HG03175 (cell line): ENCODE measurements at regions not wholly inside any gene's neighbourhood (a gene's known extent, or its start where the extent isn't known, plus 50 kb on each side); places are given as distances from the start of the nearest gene placed in this dataset.

Experiments used
- ATAC-seq: cut with Tn5 transposase; IDR thresholded peaks from one replicate; pipeline ENCODE4 v1.9.1; 2021; ENCODE audit warnings: mild to moderate bottlenecking, moderate library complexity; ENCODE audit not compliant: unreplicated experiment

DNA sequence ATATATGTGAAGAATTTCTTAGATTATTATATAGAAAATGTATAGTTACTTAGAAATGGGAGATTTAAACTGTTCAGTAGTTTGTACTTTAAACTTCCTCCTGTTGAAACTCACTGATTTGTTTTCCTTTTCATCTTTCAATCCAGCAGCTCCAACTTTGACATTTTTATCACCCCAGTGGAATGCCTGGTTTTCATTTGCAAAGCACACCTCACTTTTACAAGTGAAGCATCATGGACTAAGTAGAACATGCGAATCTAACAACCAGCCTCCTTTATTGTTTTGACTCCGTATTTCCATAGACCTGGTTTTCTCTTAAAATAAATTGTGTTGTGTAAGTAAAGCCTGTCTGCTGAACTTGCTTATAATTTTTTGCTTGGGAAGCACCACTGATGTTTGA, 97.8 kb upstream of the ROBO2 start:
- no peak for ATAC-seq

DNA sequence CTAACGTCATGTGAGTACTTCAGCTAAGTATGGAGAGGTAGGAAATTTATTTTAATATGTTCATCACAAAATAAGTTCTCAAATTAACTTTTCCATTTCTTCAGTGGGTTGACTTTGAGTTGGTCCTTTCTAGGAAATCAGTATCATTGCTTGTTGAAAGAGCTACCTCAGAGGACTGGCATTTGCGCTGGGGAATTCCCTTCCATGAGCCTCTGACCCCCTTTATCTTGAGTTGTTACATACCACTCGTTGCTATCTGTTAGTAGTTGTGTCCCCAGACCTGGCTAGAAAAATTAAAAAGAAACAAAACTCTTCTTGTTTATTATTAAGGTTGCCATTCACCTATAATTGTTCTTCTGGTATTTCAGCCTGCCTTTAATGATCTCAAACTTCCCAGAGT, 96.8 kb upstream of the ROBO2 start:
- ATAC-seq, result no peak

DNA sequence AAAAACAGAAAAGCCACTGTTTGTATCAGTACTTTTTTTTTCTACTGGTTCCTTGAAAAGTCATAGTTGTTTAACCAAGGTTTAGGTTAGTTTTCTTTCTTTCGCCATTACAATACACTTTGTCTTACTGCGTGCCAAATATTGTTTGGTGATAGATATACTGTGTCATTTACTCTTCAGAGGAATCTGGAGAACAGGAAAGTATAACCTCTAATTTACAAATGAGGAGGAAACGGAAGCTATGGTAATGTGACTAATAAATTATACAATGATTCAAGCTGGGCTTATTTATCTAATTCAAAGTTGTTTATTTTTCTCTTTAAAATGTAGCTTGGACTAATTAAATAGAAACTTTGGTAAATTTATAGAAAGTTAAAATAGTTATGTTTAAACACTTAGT, 96.2 kb upstream of the ROBO2 start:
- ATAC-seq, result no peak

DNA sequence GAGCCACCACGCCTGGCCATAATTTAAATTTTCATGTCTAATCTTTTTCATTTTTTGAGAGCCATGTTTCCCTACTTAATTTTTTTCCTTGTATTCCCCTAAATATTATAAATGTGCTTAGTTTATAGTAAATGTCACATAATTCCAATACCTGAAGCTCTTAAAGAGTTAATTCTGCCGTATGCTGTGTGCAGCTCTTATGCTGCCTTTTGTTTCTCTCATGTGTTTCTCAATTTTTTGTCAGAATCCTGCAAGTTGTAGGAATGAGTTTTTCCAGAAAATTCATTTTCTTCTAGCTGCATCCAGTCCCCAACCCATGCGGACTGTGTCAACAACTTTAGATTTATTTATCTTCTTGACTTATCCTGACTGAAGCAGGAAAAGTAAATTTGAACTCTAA, 90.9 kb upstream of the ROBO2 start:
- ATAC-seq, result no peak

DNA sequence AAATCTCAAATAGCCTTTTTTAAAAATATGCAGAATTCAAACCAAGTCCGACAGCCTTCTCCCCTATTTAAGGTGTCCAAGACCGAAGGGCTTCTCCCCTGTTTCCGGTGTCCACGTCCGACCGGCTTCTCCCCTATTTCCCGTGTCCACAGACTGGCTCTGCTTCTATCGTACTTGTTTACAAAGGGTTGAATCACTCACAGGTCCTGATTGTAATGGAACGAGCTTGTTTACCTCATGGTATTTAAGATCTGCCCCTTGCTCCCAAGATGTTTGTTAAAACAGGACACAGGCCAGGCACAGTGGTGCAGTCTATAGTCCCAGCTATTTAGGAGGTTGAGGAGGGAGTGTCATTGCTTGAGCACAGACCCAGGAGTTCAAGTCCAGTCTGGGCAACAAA, 90.4 kb upstream of the ROBO2 start:
- no peak for ATAC-seq

DNA sequence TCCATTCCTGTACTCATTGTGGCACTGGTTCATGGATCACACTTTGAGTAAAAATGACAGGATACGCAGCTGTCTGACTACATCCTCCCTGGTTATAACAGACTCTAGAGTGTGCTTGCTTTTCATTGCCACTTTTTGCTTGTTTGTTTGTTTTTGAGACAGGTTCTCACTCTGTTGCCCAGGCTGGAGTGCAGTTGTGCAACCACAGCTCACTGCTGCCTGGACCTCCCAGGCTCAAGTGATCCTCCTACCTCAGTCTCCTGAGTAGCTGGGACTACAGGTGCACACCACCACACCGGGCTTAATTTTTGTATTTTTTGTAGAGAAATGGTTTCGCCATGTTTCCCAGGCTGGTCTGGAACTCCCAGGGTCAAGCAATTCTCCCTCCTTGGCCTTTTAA, 89.3 kb upstream of the ROBO2 start:
- no peak for ATAC-seq

DNA sequence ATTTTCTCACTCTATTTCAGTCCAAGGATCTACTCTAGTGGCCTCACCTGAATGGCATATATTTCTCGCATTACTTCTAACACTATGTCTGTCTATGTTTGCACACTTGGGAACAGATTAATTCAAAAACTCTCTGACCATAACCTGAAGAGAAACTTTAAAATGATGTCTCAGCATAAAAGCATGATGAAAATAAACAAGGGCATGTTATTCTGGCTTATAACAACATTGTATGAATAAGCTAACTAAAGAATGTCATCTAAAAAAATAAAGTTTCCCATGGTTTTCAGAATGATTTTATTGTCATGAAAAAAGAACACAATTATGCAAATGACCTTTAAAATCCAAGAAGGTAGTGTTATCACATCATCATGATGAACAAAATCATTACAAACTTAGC, 85.5 kb upstream of the ROBO2 start:
- ATAC-seq, result no peak

DNA sequence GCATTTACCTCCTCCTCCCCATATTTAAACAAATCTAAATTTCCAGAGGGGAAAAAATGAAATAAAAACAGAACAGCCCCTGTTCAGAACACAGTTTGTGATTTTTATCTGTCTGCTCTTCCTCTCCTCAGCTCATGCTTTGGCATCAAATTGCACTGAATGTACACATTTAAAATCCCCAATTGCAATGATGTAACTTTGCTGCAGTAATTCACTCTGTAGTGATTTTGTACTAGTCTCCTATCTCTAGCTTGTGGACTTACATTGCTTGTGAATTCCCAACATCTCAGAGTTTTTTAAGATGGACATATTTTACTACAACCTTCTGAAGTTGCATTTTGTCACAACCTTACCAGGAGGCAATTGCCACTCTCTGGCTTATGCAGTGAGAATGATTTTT, 81.6 kb upstream of the ROBO2 start:
- no peak for ATAC-seq

DNA sequence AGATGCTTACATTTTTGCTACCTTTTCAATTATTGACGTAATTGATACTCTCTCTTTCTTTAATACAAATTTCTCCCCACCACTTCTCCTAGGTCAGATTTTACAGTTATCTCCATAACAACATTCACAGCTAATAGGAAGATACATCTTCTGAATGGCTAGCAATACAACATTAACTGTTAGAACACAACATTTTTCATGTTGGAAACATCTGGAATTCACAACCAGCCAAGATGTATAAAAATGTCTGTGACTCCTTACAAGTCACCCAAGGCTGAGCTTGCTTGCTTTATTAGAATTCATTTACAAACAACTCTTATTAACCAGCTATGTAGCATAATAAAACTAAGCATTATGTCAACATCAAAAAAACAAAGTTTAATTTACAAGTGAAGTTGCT, 81.0 kb upstream of the ROBO2 start:
- ATAC-seq, result no peak

DNA sequence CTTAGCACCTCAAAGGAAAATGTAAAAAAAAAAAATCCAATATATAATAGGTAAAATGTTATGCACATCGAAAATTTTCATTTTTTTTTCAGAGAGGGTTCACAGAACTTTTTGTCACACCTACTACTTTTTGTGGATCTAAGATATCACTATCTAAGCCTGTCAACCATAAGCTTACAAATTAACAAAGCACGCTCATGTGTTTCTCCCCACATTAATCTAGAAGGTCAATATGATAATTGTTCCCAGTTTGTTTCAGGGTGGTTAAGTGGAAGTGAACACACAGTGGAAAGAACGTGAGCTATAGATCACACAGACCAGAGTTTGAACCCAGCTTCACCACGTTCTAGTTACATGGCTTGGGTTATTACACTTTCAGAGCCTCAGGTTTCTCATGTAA, 78.6 kb upstream of the ROBO2 start:
- ATAC-seq, result no peak

DNA sequence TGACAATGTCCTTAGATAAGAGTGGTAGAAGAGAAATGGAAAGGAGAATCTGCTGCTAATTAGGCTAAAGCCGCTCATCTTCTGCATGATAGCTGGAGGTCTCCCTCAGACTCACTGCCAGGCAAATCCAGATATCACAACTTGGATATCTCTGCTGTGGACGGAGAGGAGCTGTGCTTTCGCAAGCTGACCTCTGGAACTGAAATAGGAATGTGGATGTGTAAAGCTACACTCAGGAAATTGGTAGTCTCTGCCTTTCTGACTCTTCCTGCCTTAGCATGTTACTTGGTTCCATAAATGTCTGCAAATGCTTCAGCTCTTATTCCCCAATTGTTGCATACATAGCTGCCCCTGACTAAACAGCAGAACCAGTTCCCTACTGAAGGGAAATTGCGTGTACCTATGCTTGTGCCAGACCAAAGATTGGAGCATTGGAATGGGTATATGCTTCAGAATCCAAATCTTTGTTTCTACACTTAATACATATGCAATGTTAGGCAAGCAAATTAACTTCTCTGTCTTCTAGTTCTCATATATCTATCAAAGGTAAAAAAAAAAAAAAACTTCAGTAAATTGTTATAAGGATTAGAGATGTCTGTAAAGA, 74.7 kb upstream of the ROBO2 start:
- ATAC-seq, result no peak

DNA sequence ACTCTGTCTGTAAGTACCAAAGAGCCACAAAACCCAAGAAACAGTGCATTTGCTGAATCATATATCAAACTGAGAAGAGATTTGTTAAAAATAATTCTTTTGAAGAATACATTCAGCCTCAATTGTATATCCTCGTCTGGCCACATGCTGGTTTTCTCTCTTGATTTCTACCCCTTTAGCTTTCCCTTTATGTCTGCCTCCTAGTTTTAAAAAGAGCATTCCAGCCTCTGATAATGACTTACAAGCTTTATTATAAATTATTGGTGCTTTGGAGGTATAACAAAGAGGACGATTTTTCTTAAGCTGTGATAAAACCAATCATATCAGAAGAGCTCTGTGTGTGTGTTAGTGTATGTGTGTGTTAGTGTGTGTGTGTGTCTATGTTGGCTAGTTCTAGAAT, 70.4 kb upstream of the ROBO2 start:
- ATAC-seq, result no peak

DNA sequence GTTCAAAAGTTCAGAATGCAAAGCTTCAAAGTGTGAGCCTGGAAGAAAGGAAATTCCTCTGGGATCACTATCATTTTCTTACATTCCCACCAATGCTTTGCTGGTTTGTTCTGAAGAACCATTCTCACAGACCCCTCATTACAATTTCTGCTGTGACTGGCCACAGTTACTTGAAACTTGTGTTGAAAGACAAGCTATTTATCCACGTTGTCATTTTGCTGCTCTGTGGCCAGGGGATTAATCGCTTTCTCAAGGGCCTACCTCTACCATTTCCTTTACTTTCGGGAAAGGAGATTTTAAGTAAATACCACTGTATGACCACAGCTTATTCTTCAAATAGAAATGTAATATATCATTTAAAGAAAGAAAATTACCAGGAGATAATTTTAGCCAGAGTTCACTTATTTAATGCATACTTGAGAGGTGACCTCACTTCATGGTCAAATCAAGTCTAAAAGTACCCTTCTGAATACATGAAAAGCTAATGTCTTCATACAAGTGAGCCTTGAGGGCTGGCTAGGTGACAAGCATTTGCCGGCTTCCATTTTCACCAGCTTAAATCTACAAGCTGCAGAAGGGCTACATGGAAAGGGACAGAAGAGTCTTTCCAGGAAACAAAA, 69.8 kb upstream of the ROBO2 start:
- ATAC-seq, result no peak

DNA sequence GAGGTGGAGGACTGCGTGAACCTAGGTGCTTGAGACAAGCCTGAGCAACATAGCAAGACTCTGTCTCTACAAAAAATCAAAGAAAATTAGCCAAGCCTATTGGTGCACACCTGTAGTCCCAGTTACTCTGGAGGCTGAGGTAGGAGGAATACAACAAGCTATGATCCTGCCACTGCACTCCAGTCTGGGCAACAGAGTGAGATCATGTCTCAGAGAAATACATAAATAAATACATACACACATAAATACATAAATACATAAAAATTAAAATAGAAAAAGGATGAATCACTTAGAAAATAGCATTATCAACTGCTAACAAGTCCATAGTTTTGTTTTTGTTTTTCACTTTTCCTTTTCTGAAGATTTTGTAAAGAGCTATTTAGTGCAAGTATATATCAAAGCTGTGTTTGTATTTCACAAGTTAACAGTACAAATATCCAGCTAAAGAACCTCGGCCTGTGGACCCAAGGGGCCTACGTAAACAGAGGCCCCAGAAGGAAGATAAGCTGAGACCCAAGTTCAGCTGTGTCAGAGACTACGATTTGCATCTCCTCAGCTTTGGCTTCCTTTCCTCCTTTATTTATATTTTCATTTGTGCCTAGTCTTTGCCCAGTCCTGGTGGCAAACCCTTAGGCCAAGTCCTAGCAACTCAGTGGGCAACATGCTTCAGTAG, 67.1 kb upstream of the ROBO2 start:
- ATAC-seq, result no peak

DNA sequence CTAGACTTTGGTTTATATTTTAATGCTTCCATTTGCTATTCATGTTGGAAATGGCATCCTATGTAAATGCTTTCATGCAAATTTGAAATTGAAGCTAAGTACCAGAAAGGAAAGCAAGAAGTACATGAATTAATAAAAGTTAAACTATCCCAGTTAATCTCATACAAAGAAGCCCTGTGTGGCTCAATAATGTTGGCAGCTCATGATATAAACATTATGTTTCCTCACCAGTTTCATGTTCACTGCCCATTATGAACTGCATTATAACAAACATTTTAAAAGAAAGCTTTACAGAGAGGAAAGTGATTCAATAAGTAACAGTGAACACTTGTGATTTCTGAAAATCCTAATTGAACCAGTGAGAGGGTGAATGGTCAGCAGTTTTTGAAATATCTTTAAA, 62.9 kb upstream of the ROBO2 start:
- no peak for ATAC-seq

DNA sequence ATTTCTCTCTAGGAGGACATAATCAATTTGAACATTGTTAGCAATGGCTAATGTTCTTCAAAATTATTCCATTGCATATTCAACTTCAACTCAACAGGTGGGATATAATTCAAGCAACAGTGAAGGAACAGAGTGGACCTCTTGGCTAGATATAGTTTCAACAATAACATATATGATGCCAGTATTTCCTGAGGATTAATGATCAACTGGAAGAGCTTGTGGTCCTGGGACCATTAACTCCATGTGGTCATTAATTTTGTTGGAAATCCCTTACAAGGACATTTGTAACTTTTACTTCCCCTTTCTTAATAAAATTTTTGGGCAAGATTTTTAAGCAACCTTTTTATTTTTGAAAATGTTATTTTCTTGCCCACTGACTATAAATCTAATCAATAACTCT, 54.3 kb upstream of the ROBO2 start:
- ATAC-seq, result no peak

DNA sequence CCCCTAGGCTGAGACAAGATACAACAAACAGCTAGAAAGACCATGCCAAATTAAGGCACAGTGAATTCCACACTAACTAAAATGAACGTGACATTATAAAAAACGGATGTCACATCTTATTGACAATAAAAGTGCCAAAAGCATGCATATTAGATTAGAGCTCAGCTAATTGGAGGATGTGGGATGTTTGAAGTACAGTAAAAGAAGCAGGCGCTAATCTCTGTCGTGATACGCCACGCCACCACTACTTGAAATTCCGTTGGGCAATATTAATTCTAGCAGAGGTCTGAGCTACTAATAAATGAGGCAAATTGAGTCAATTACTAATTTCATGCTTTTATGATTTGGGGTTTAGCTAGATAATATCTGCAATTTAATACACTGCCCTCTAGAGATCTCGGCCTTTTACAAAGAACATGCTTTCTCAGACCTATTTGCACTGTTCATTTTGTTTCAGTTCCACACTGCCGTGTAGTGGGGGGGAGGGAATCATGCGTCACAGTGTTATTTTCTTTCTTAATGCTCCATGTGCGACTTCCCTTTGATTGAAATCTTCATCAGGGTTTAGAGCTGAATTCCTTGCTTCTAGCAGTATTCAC, 52.9 kb upstream of the ROBO2 start:
- no peak for ATAC-seq
